CD14-positive monocyte (primary cell): ENCODE measurements at regions not wholly inside any gene's neighbourhood (a gene's known extent, or its start where the extent isn't known, plus 50 kb on each side); places are given as distances from the start of the nearest gene placed in this dataset.

Experiments used
- DNase-seq, 3 donors: peaks; one replicate each; pipeline ENCODE4 v3.0.0-alpha.2; 2011 to 2022
- H2AFZ ChIP-seq: 2 replicates; pipeline ENCODE4 v1.6.0; 2012; ENCODE audit warnings: mild to moderate bottlenecking, low read depth, low read length, inconsistent platforms; ENCODE audit not compliant: insufficient read depth, poor library complexity, severe bottlenecking
- H3K27ac ChIP-seq, 2 donors: 1 replicate in 1 of 2; 2 replicates in 1 of 2; pipeline ENCODE4 v1.5.1; 2012 to 2013; ENCODE audit warnings: low read length in 2 of 2, control low read depth in 1 of 2, inconsistent platforms in 1 of 2, low read depth in 1 of 2, mild to moderate bottlenecking in 1 of 2
- H3K27me3 ChIP-seq, 2 donors: one replicate each; pipeline versions ENCODE4 v1.6.0 to v1.6.1; 2011 to 2013; ENCODE audit warnings: low read length in 2 of 2; ENCODE audit not compliant: control insufficient read depth in 2 of 2, insufficient read depth in 2 of 2
- H3K36me3 ChIP-seq, 2 donors: replicated peaks in 1 of 2; 1 replicate in 1 of 2; 2 replicates in 1 of 2; pipeline versions ENCODE4 v1.5.1 to v1.6.1; 2012 to 2013; ENCODE audit warnings: low read length in 2 of 2, control low read depth in 1 of 2, inconsistent platforms in 1 of 2, mild to moderate bottlenecking in 1 of 2; ENCODE audit not compliant: insufficient read depth in 2 of 2, control insufficient read depth in 1 of 2
- H3K4me1 ChIP-seq, 2 donors: 1 replicate in 1 of 2; 2 replicates in 1 of 2; pipeline versions ENCODE4 v1.5.1 to v1.6.1; 2012 to 2013; ENCODE audit warnings: low read length in 2 of 2, control low read depth in 1 of 2, inconsistent platforms in 1 of 2, mild to moderate bottlenecking in 1 of 2, moderate library complexity in 1 of 2; ENCODE audit not compliant: insufficient read depth in 2 of 2, control insufficient read depth in 1 of 2
- H3K4me2 ChIP-seq: replicated peaks from 2 replicates; pipeline ENCODE3; 2012; ENCODE audit warnings: low read length, moderate library complexity, mild to moderate bottlenecking; ENCODE audit not compliant: poor library complexity, severe bottlenecking; ENCODE audit errors: extremely low read depth
- H3K4me3 ChIP-seq, 3 experiments: fragments of 200-600 bp in 1 of 3; sonication (generic) in 1 of 3; replicated peaks in 1 of 3; 1 replicate in 2 of 3; 2 replicates in 1 of 3; pipeline ENCODE4 v1.5.1; 2011 to 2013; ENCODE audit warnings: low read length in 3 of 3, mild to moderate bottlenecking in 3 of 3, control low read depth in 2 of 3, low read depth in 2 of 3, inconsistent platforms in 1 of 3, moderate library complexity in 1 of 3
- H3K79me2 ChIP-seq: 2 replicates; pipeline ENCODE4 v1.6.0; 2012; ENCODE audit warnings: mild to moderate bottlenecking, control low read depth, inconsistent platforms, low read length, moderate library complexity; ENCODE audit not compliant: insufficient read depth
- H3K9ac ChIP-seq: 2 replicates; pipeline ENCODE4 v1.6.0; 2017; ENCODE audit warnings: low read length, mild to moderate bottlenecking; ENCODE audit not compliant: insufficient read depth, poor library complexity, severe bottlenecking
- H3K9me3 ChIP-seq, 2 donors: replicated peaks in 1 of 2; 1 replicate in 1 of 2; 2 replicates in 1 of 2; pipeline versions ENCODE4 v1.5.1 to v1.6.1; 2012 to 2013; ENCODE audit warnings: low read length in 2 of 2, control low read depth in 1 of 2; ENCODE audit not compliant: control insufficient read depth in 1 of 2, insufficient read depth in 1 of 2
- H4K20me1 ChIP-seq: 2 replicates; pipeline ENCODE4 v1.6.0; 2012; ENCODE audit warnings: mild to moderate bottlenecking, low read length, control low read depth, moderate library complexity; ENCODE audit not compliant: insufficient read depth
- H3K27ac Mint-ChIP-seq, 7 donors: one replicate each; pipeline ENCODE4 v1.8.0; 2020; ENCODE audit warnings: mild to moderate bottlenecking in 7 of 7, mixed read lengths in 7 of 7, moderate library complexity in 6 of 7, inconsistent platforms in 2 of 7
- H3K27me3 Mint-ChIP-seq, 3 donors: one replicate each; pipeline ENCODE4 v1.8.0; 2021 to 2022; ENCODE audit warnings: low read depth in 3 of 3, mild to moderate bottlenecking in 3 of 3, mixed read lengths in 3 of 3, moderate library complexity in 3 of 3, inconsistent platforms in 1 of 3
- H3K36me3 Mint-ChIP-seq, 2 donors: one replicate each; pipeline ENCODE4 v1.8.0; 2020; ENCODE audit warnings: mixed read lengths in 2 of 2, inconsistent platforms in 1 of 2, mild to moderate bottlenecking in 1 of 2
- H3K4me1 Mint-ChIP-seq: one replicate; pipeline ENCODE4 v1.8.0; 2020; ENCODE audit warnings: mild to moderate bottlenecking, mixed read lengths
- H3K4me3 Mint-ChIP-seq, 2 donors: one replicate each; pipeline ENCODE4 v1.8.0; 2020; ENCODE audit warnings: mild to moderate bottlenecking in 2 of 2, mixed read lengths in 2 of 2, moderate library complexity in 1 of 2
- H3K9me3 Mint-ChIP-seq, 7 donors: one replicate each; pipeline ENCODE4 v1.8.0; 2020 to 2022; ENCODE audit warnings: mixed read lengths in 7 of 7, mild to moderate bottlenecking in 6 of 7, moderate library complexity in 6 of 7, inconsistent platforms in 2 of 7
- CTCF ChIP-seq: fragments of 200-600 bp; IDR thresholded peaks from one replicate; pipeline ENCODE4 v1.8.0; 2022; ENCODE audit warnings: antibody characterized with exemption, mild to moderate bottlenecking
- WGBS: methylation state at CpG from one replicate; pipeline ENCODE4 v1.1.5; 2013; ENCODE audit warnings: missing lambda C conversion rate; ENCODE audit not compliant: insufficient coverage; 5-methylcytosine and 5-hydroxymethylcytosine counted together
- intact Hi-C, 2 donors: fragments of 100-400 bp; cut with micrococcal nuclease; formaldehyde crosslinking; loops; one replicate each; pipeline versions ENCODE4 v1.15.0 to v1.15.1; 2023

- no peaks in the 10 kb centered on the region for H4K20me1 ChIP-seq
- H3K36me3 ChIP-seq, result no peaks in the 10 kb centered on the region
- H3K27me3 ChIP-seq, result no peaks in the 10 kb centered on the region
- Mint-ChIP-seq H3K9me3 (peaks cover 0 to 1% (median 0%) of the 10 kb centered on the region in 7 donors), H3K4me3 (no peak overlapping the region), H3K36me3 (no peaks in the 10 kb centered on the region), H3K27ac (no peak overlapping the region), H3K4me1 (no peaks in the 10 kb centered on the region), H3K27me3 (peaks cover 5 to 9% (median 8%) of the 10 kb centered on the region in 3 donors)
- H3K4me2 ChIP-seq, result no peak overlapping the region
- TF ChIP-seq CTCF, result no peak
- DNase-seq, result no peak
- intact Hi-C loops, result no loop called here
- H3K79me2 ChIP-seq, result no peaks in the 10 kb centered on the region
- H3K27ac ChIP-seq, result no peak overlapping the region
- no peaks in the 10 kb centered on the region for H3K9me3 ChIP-seq
- 92% methylated on average over 2 of the region's 2 CpGs for WGBS
- H2AFZ ChIP-seq, result no peak overlapping the region
- no peak overlapping the region for H3K9ac ChIP-seq
- no peak overlapping the region for H3K4me3 ChIP-seq
- H3K4me1 ChIP-seq, result no peaks in the 10 kb centered on the region
These were observed 146.4 kb upstream of the ZNF366 start for GRCh38 chr5:72653586-72653985.

GRCh38 chr5:72651779-72652178, 144.6 kb upstream of the ZNF366 start:
- H2AFZ ChIP-seq, result no peak overlapping the region
- Mint-ChIP-seq H3K36me3 (no peaks in the 10 kb centered on the region), H3K4me1 (no peaks in the 10 kb centered on the region)

More at GRCh38 chr5:72651779-72652178, 144.6 kb upstream of the ZNF366 start:
- Histone ChIP-seq H3K27me3 (no peaks in the 10 kb centered on the region), H3K4me3 (no peak overlapping the region), H3K9ac (no peak overlapping the region), H4K20me1 (no peaks in the 10 kb centered on the region), H3K9me3 (no peaks in the 10 kb centered on the region), H3K4me2 (no peak overlapping the region), H3K79me2 (no peaks in the 10 kb centered on the region), H3K27ac (no peak overlapping the region), H3K36me3 (no peaks in the 10 kb centered on the region), H3K4me1 (no peaks in the 10 kb centered on the region)
- intact Hi-C loops, result no loop called here
- Mint-ChIP-seq H3K4me3 (no peak overlapping the region), H3K27ac (no peak overlapping the region), H3K27me3 (peaks cover 5 to 12% (median 12%) of the 10 kb centered on the region in 3 donors), H3K9me3 (peaks cover 0 to 1% (median 0%) of the 10 kb centered on the region in 7 donors)
- DNase-seq, result no peak
- no peak for TF ChIP-seq CTCF
